Vagina (tissue), 2 donors: ENCODE measurements at regions not wholly inside any gene's neighbourhood (a gene's known extent, or its start where the extent isn't known, plus 50 kb on each side); places are given as distances from the start of the nearest gene placed in this dataset.

Experiments
- POLR2AphosphoS5 ChIP-seq, 2 donors: sonication (generic); formaldehyde crosslinking; IDR thresholded peaks; one replicate each; pipeline ENCODE4 v1.9.0; 2017; ENCODE audit warnings: antibody characterized with exemption in 2 of 2, mild to moderate bottlenecking in 2 of 2, low read depth in 1 of 2; ENCODE audit not compliant: insufficient read depth in 1 of 2
- TF ChIP-seq, protein P1 (sequence below), 3 experiments: fragments of 450-650 bp in 2 of 3; fragments of 200-600 bp in 1 of 3; sonication (generic) in 1 of 3; IDR thresholded peaks; one replicate each; pipeline ENCODE4 v1.5.1; 2017 to 2019; ENCODE audit warnings: antibody characterized with exemption in 3 of 3, mild to moderate bottlenecking in 2 of 3, moderate library complexity in 2 of 3

DNA sequence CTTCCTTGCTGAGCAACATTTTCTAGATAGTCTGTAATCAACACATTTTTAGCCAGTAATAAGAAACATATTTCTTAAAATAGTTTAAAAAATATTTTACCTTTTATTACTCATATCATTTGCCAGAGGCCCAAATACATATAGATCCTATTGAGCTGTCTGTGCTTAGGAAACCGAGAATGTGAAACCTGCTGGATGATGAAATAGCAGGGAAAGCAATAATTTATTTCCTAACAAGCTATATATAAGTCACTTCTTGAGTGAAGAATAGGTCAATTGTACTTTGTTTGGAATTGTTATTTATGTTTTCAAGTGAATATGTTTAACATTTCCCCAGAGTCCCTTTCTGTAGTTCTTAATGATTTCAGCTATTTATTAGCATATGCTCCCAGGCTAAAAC, 339.9 kb upstream of the TMPRSS15 start:
- TF ChIP-seq, protein P1, sequence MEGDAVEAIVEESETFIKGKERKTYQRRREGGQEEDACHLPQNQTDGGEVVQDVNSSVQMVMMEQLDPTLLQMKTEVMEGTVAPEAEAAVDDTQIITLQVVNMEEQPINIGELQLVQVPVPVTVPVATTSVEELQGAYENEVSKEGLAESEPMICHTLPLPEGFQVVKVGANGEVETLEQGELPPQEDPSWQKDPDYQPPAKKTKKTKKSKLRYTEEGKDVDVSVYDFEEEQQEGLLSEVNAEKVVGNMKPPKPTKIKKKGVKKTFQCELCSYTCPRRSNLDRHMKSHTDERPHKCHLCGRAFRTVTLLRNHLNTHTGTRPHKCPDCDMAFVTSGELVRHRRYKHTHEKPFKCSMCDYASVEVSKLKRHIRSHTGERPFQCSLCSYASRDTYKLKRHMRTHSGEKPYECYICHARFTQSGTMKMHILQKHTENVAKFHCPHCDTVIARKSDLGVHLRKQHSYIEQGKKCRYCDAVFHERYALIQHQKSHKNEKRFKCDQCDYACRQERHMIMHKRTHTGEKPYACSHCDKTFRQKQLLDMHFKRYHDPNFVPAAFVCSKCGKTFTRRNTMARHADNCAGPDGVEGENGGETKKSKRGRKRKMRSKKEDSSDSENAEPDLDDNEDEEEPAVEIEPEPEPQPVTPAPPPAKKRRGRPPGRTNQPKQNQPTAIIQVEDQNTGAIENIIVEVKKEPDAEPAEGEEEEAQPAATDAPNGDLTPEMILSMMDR (IDR thresholded peaks at IDR 0.05), result no peak
- TF ChIP-seq POLR2AphosphoS5 (IDR thresholded peaks at IDR 0.05; ENCODE audit: insufficient read depth in 1 of 2, low read depth in 1 of 2), result no peak
